ENCODE measurements at regions not wholly inside any gene's neighbourhood (a gene's known extent, or its start where the extent isn't known, plus 50 kb on each side); places are given as distances from the start of the nearest gene placed in this dataset.

DNA sequence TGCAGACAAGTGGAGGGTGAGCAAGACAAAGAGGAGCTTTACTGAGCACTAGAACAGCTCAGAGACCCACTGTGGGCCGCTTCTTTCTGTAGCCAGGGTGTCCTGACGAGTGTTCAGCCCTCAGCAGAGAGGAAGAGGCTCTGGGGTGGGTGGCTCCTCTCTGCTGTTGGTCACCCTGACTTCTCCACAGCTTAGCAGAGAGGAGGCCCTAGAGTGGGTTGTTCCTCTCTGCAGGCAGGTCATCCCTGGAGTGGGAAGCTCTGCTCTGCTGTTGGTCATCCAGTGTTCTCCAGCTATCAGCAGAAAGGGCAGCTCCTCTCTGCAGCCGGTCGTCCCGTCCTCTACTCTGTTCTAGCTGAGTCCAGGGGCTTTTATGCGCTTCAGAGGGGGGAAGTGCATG lies 286.5 kb downstream of the ICOS start:
- DNase-seq, result no peak
- no peaks in the 10 kb centered on the region for H3K79me2 ChIP-seq (ENCODE audit: control insufficient read depth, insufficient read depth, low read length)
- WGBS (ENCODE audit: insufficient coverage), result 89% methylated on average over 6 of the region's 6 CpGs
- H3K27ac Mint-ChIP-seq, result no peak overlapping the region
- ATAC-seq (ENCODE audit: low read depth), result no peak
- TF ChIP-seq EZH2 (IDR thresholded peaks at IDR 0.05; ENCODE audit: borderline replicate concordance, insufficient read depth, low read depth, low read length, poor library complexity, severe bottlenecking) (no peak), CTCF (IDR thresholded peaks at IDR 0.05) (no peak)
- no peaks in the 10 kb centered on the region for H3K9me3 Mint-ChIP-seq (ENCODE audit: insufficient read depth)
- H3K9ac ChIP-seq (ENCODE audit: low read length), result no peak overlapping the region
- no peak overlapping the region for H3K4me3 ChIP-seq (ENCODE audit: control extremely low read depth in 1 of 5, extremely low read depth in 1 of 5, insufficient read depth in 1 of 5, low read depth in 2 of 5, low read length in 4 of 5)
- no peaks in the 10 kb centered on the region for H3K4me1 Mint-ChIP-seq
- H3K27me3 Mint-ChIP-seq, result peaks cover 13% of the 10 kb centered on the region
- H3K4me2 ChIP-seq (replicated peaks; ENCODE audit: low read depth, low read length, poor library complexity, severe bottlenecking), result no peak overlapping the region
- ChIA-PET CTCF (no interaction called here), POLR2A (no interaction called here)
- intact Hi-C loops (cut with micrococcal nuclease), result no loop called here
- no peak overlapping the region for H2AFZ ChIP-seq (ENCODE audit: insufficient read depth, low read depth, low read length, poor library complexity, severe bottlenecking)
- no peak overlapping the region for H3K4me3 Mint-ChIP-seq
- no peaks in the 10 kb centered on the region for H4K20me1 ChIP-seq (ENCODE audit: control insufficient read depth, insufficient read depth, low read length, poor library complexity, severe bottlenecking)
- no peak overlapping the region for H3K27ac ChIP-seq (ENCODE audit: low read length in 2 of 2)
- H3K4me1 ChIP-seq (ENCODE audit: control insufficient read depth in 2 of 2, insufficient read depth in 2 of 2, low read length in 2 of 2), result no peaks in the 10 kb centered on the region
- H3K36me3 ChIP-seq (replicated peaks in 1 of 2; ENCODE audit: control extremely low read depth in 1 of 2, control insufficient read depth in 1 of 2, extremely low read depth in 1 of 2, insufficient read depth in 2 of 2, low read length in 1 of 2), result no peaks in the 10 kb centered on the region
- no peaks in the 10 kb centered on the region for H3K27me3 ChIP-seq (replicated peaks in 1 of 4; ENCODE audit: control extremely low read depth in 1 of 4, control insufficient read depth in 3 of 4, insufficient read depth in 4 of 4, low read length in 3 of 4)
- H3K9me3 ChIP-seq (ENCODE audit: control extremely low read depth in 1 of 3, control insufficient read depth in 2 of 3, insufficient read depth in 1 of 3, low read length in 2 of 3), result peaks cover 0 to 13% (median 0%) of the 10 kb centered on the region in 3 donors

DNA sequence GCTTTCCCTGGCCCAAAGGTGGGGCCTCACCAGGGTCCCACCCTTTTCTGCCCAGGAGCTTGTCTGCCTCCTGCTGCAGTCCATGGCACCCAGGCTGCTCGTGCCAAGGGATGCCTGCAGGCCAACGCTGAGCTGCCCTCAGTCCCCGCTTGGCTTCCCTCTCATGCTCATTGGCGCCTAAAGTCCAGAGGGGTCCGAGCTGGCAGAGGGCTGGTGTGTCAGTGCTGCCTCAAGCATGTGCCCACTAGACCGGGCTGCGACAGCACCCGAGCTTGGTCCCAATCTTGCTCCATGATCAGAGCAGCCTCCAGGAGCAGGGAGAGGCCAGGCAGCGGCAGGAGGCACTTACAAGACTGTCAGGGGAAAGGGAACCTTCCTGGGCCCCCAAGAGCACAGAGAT lies 287.0 kb downstream of the ICOS start:
- DNase-seq (no peak), ATAC-seq (ENCODE audit: low read depth) (no peak)
- WGBS (ENCODE audit: insufficient coverage), result 88% methylated on average over 9 of the region's 9 CpGs
- intact Hi-C loops (cut with micrococcal nuclease), result no loop called here
- no peaks in the 10 kb centered on the region for H4K20me1 ChIP-seq (ENCODE audit: control insufficient read depth, insufficient read depth, low read length, poor library complexity, severe bottlenecking)
- Mint-ChIP-seq H3K9me3 (ENCODE audit: insufficient read depth) (no peaks in the 10 kb centered on the region), H3K4me3 (no peak overlapping the region), H3K4me1 (no peaks in the 10 kb centered on the region), H3K27me3 (peaks cover 16% of the 10 kb centered on the region), H3K27ac (no peak overlapping the region)
- no peak overlapping the region for H3K4me2 ChIP-seq (replicated peaks; ENCODE audit: low read depth, low read length, poor library complexity, severe bottlenecking)
- H3K27me3 ChIP-seq (replicated peaks in 1 of 4; ENCODE audit: control extremely low read depth in 1 of 4, control insufficient read depth in 3 of 4, insufficient read depth in 4 of 4, low read length in 3 of 4), result no peaks in the 10 kb centered on the region
- H3K27ac ChIP-seq (ENCODE audit: low read length in 2 of 2), result no peak overlapping the region
- no peaks in the 10 kb centered on the region for H3K79me2 ChIP-seq (ENCODE audit: control insufficient read depth, insufficient read depth, low read length)
- H3K36me3 ChIP-seq (replicated peaks in 1 of 2; ENCODE audit: control extremely low read depth in 1 of 2, control insufficient read depth in 1 of 2, extremely low read depth in 1 of 2, insufficient read depth in 2 of 2, low read length in 1 of 2), result no peaks in the 10 kb centered on the region
- ChIA-PET POLR2A (no interaction called here), CTCF (no interaction called here)
- H3K9ac ChIP-seq (ENCODE audit: low read length), result no peak overlapping the region
- TF ChIP-seq EZH2 (IDR thresholded peaks at IDR 0.05; ENCODE audit: borderline replicate concordance, insufficient read depth, low read depth, low read length, poor library complexity, severe bottlenecking) (no peak), CTCF (IDR thresholded peaks at IDR 0.05) (no peak)
- peaks cover 0 to 13% (median 0%) of the 10 kb centered on the region in 3 donors for H3K9me3 ChIP-seq (ENCODE audit: control extremely low read depth in 1 of 3, control insufficient read depth in 2 of 3, insufficient read depth in 1 of 3, low read length in 2 of 3)
- no peaks in the 10 kb centered on the region for H3K4me1 ChIP-seq (ENCODE audit: control insufficient read depth in 2 of 2, insufficient read depth in 2 of 2, low read length in 2 of 2)
- H2AFZ ChIP-seq (ENCODE audit: insufficient read depth, low read depth, low read length, poor library complexity, severe bottlenecking), result no peak overlapping the region
- H3K4me3 ChIP-seq (ENCODE audit: control extremely low read depth in 1 of 5, extremely low read depth in 1 of 5, insufficient read depth in 1 of 5, low read depth in 2 of 5, low read length in 4 of 5), result no peak overlapping the region
